ENCODE measurements at regions not wholly inside any gene's neighbourhood (a gene's known extent, or its start where the extent isn't known, plus 50 kb on each side); places are given as distances from the start of the nearest gene placed in this dataset.

GRCh38 chr14:97453991-97454390 is 656.8 kb downstream of the VRK1 start:
- TF ChIP-seq MAX (IDR thresholded peaks at IDR 0.05; ENCODE audit: low read depth, low read length) (no peak), MYC (IDR thresholded peaks at IDR 0.05; ENCODE audit: low read depth, low read length) (no peak), CTCF (IDR thresholded peaks at IDR 0.05; ENCODE audit: low read depth, low read length) (no peak), POLR2A (IDR thresholded peaks at IDR 0.05; ENCODE audit: extremely low read depth, insufficient read length) (no peak)
- H3K4me3 ChIP-seq (ENCODE audit: low read depth, low read length) = no peak overlapping the region
- DNase-seq (ENCODE audit: low read depth) = no peak

- TF ChIP-seq CTCF (IDR thresholded peaks at IDR 0.05; ENCODE audit: low read depth, low read length) = no peak
- no peak for TF ChIP-seq MAX (IDR thresholded peaks at IDR 0.05; ENCODE audit: low read depth, low read length)
- TF ChIP-seq POLR2A (IDR thresholded peaks at IDR 0.05; ENCODE audit: extremely low read depth, insufficient read length) = no peak
- no peak for TF ChIP-seq MYC (IDR thresholded peaks at IDR 0.05; ENCODE audit: low read depth, low read length)
- no peak for DNase-seq (ENCODE audit: low read depth)
- H3K4me3 ChIP-seq (ENCODE audit: low read depth, low read length) = no peak overlapping the region
These were observed 659.3 kb downstream of the VRK1 start for GRCh38 chr14:97456462-97456861.

GRCh38 chr14:97456958-97457357 is 659.8 kb downstream of the VRK1 start:
- DNase-seq (ENCODE audit: low read depth) = no peak
- no peak overlapping the region for H3K4me3 ChIP-seq (ENCODE audit: low read depth, low read length)
- TF ChIP-seq MYC (IDR thresholded peaks at IDR 0.05; ENCODE audit: low read depth, low read length) = no peak
- no peak for TF ChIP-seq CTCF (IDR thresholded peaks at IDR 0.05; ENCODE audit: low read depth, low read length)
- no peak for TF ChIP-seq MAX (IDR thresholded peaks at IDR 0.05; ENCODE audit: low read depth, low read length)
- no peak for TF ChIP-seq POLR2A (IDR thresholded peaks at IDR 0.05; ENCODE audit: extremely low read depth, insufficient read length)

- H3K4me3 ChIP-seq (ENCODE audit: low read depth, low read length) = no peak overlapping the region
- no peak for TF ChIP-seq MAX (IDR thresholded peaks at IDR 0.05; ENCODE audit: low read depth, low read length)
- TF ChIP-seq CTCF (IDR thresholded peaks at IDR 0.05; ENCODE audit: low read depth, low read length) = no peak
- TF ChIP-seq POLR2A (IDR thresholded peaks at IDR 0.05; ENCODE audit: extremely low read depth, insufficient read length) = no peak
- no peak for TF ChIP-seq MYC (IDR thresholded peaks at IDR 0.05; ENCODE audit: low read depth, low read length)
- DNase-seq (ENCODE audit: low read depth) = no peak
These were observed 660.4 kb downstream of the VRK1 start for GRCh38 chr14:97457575-97458085.

GRCh38 chr14:97458255-97458654 is 661.1 kb downstream of the VRK1 start:
- H3K4me3 ChIP-seq (ENCODE audit: low read depth, low read length) = no peak overlapping the region
- TF ChIP-seq POLR2A (IDR thresholded peaks at IDR 0.05; ENCODE audit: extremely low read depth, insufficient read length) (no peak), MYC (IDR thresholded peaks at IDR 0.05; ENCODE audit: low read depth, low read length) (no peak), MAX (IDR thresholded peaks at IDR 0.05; ENCODE audit: low read depth, low read length) (no peak), CTCF (IDR thresholded peaks at IDR 0.05; ENCODE audit: low read depth, low read length) (no peak)
- DNase-seq (ENCODE audit: low read depth) = no peak

Measured in NB4 (cell line).